Omental fat pad (tissue), 3 donors: ENCODE measurements at regions not wholly inside any gene's neighbourhood (a gene's known extent, or its start where the extent isn't known, plus 50 kb on each side); places are given as distances from the start of the nearest gene placed in this dataset.
"Not testable (repeated sequence)": the region's sequence is repeated elsewhere in the genome, so short reads cannot be mapped to it uniquely, and the experiment has no call there.

Source experiments
- ATAC-seq: fragments of 150-250 bp; one replicate; pipeline ENCODE4 v1.9.1; 2016; ENCODE audit warnings: mild to moderate bottlenecking, moderate library complexity; ENCODE audit not compliant: low FRiP score
- DNase-seq: peaks from one replicate; pipeline ENCODE4 v3.0.0-alpha.2; 2019; ENCODE audit warnings: low spot score
- CTCF ChIP-seq, 3 donors: fragments of 450-650 bp; IDR thresholded peaks; one replicate each; pipeline ENCODE4 v1.5.1; 2016 to 2017; ENCODE audit warnings: antibody characterized with exemption in 3 of 3, mild to moderate bottlenecking in 3 of 3, moderate library complexity in 2 of 3

GRCh38 chr2:223319601-223320000, 267.6 kb downstream of the KCNE4 start:
- no peak for TF ChIP-seq CTCF (IDR thresholded peaks at IDR 0.05)
- no peak for ATAC-seq

GRCh38 chr2:223324402-223324801, 272.4 kb downstream of the KCNE4 start:
- TF ChIP-seq CTCF (IDR thresholded peaks at IDR 0.05): no peak
- DNase-seq: no peak

More at GRCh38 chr2:223319601-223320000, 267.6 kb downstream of the KCNE4 start:
- DNase-seq: no peak

GRCh38 chr2:223328578-223328977, 273.6 kb downstream of the SCG2 start:
- ATAC-seq (no peak), DNase-seq (no peak)
- no peak for TF ChIP-seq CTCF (IDR thresholded peaks at IDR 0.05)

More at GRCh38 chr2:223324402-223324801, 272.4 kb downstream of the KCNE4 start:
- no peak for ATAC-seq

- ATAC-seq, DNase-seq: not testable (repeated sequence)
Observed at GRCh38 chr2:223330747-223331146, 271.4 kb downstream of the SCG2 start.

- no peak for ATAC-seq
- no peak for DNase-seq
- TF ChIP-seq CTCF (IDR thresholded peaks at IDR 0.05): no peak
Observed at GRCh38 chr2:223338016-223338415, 264.1 kb downstream of the SCG2 start.

GRCh38 chr2:223357076-223357475, 245.1 kb downstream of the SCG2 start:
- TF ChIP-seq CTCF (IDR thresholded peaks at IDR 0.05): no peak
- ATAC-seq (no peak), DNase-seq (no peak)

- ATAC-seq (no peak), DNase-seq (no peak)
- no peak for TF ChIP-seq CTCF (IDR thresholded peaks at IDR 0.05)
Observed at GRCh38 chr2:223363085-223363484, 239.1 kb downstream of the SCG2 start.

- DNase-seq: no peak
- no peak for ATAC-seq
- no peak for TF ChIP-seq CTCF (IDR thresholded peaks at IDR 0.05)
Observed at GRCh38 chr2:223365158-223365679, 236.9 kb downstream of the SCG2 start.
